ENCODE measurements at regions not wholly inside any gene's neighbourhood (a gene's known extent, or its start where the extent isn't known, plus 50 kb on each side); places are given as distances from the start of the nearest gene placed in this dataset.

DNA sequence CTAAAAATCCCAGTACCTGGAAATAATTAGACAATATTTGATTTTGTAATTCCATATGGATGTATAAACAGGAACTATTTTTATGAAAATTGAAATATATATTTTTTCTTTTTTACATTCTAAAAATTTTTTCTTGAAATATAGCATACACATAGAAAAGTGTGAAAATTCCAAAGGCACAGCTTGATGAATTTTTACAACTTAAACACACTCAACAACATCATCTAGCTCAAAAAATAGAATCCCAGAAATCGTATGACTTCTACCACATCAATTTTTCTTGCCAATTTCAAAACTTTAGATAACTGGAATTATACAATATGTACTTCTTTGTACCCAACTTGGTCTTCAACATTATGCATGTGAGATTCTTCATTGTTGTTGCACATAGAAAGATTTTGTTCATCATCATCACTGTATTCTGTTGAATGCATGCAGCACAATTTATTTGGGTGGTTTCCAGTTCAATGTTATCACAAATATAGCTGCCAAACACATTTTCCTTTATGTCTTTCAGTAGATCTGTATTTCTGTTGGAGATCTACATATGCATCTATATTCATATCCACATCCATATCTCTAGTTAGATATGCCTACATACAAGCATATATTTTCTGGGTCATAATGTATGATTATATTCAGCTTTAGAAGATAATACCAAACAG is 340.7 kb upstream of the SLIT2 start:
- 100% methylated on average over 1 of the region's 1 CpG; no CpG with 5 or more reads in 1 of the 2 experiments for WGBS, 2 experiments (ENCODE audit: insufficient coverage in 2 of 2)
- H3K9me3 ChIP-seq (ENCODE audit: control insufficient read depth, low read length) = no peaks in the 10 kb centered on the region
- H3K4me1 ChIP-seq (ENCODE audit: control insufficient read depth, insufficient read depth, low read length, poor library complexity, severe bottlenecking) = no peaks in the 10 kb centered on the region
- no peak overlapping the region for H3K27ac ChIP-seq (ENCODE audit: low read depth, low read length, severe bottlenecking)
- no peaks in the 10 kb centered on the region for H3K36me3 ChIP-seq (ENCODE audit: control insufficient read depth, insufficient read depth, low read length)
- no peak overlapping the region for H3K4me3 ChIP-seq (ENCODE audit: extremely low read depth, insufficient read depth, low read length, poor library complexity, severe bottlenecking)

DNA sequence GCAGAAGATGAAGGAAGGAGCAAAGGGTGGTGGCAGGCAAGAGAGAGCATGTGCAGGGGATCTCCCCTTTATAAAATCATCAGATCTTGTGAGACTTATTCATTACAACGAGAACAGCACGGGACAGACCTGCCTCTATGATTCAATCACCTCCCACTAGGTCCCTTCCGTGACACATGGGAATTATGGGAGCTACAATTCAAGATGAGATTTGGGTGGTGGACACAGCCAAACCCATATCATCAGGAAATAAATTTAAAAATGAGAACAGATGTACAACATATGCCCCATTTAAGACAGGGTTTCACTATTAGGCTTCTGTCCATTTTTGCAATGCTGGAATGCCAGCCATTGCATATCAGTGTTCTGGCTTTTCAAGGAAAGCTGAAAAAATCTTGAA is 346.7 kb upstream of the SLIT2 start:
- WGBS, 2 experiments (ENCODE audit: insufficient coverage in 2 of 2) = no CpG with 5 or more reads among the region's 3 CpGs

DNA sequence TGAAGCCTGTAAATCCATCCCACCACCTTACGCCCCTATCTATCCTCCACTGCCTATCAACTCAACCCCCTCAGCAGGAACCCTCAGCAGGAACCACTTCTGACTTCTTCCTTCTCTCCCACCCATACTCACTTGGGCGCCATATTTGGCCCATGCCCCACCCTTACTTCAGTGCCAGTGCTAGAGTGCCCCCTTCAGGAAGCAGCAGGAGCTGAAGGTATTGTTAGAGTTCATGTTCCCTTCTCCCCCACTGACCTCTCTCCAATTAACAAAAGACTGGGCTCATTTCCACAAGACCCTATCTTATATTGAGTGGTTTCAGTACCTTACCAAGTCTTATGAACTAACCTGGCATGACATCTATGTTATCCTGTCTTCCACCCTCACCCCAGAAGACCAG is 363.1 kb upstream of the SLIT2 start:
- Histone ChIP-seq H3K4me3 (ENCODE audit: extremely low read depth, insufficient read depth, low read length, poor library complexity, severe bottlenecking) (no peak overlapping the region), H3K9me3 (ENCODE audit: control insufficient read depth, low read length) (no peaks in the 10 kb centered on the region), H3K27ac (ENCODE audit: low read depth, low read length, severe bottlenecking) (no peak overlapping the region), H3K36me3 (ENCODE audit: control insufficient read depth, insufficient read depth, low read length) (no peaks in the 10 kb centered on the region), H3K4me1 (ENCODE audit: control insufficient read depth, insufficient read depth, low read length, poor library complexity, severe bottlenecking) (no peaks in the 10 kb centered on the region)
- WGBS, 2 experiments (ENCODE audit: insufficient coverage in 2 of 2) = 71 to 100% methylated on average over 1 of the region's 2 CpGs

More for the DNA sequence above, 346.7 kb upstream of the SLIT2 start:
- no peaks in the 10 kb centered on the region for H3K9me3 ChIP-seq (ENCODE audit: control insufficient read depth, low read length)
- H3K36me3 ChIP-seq (ENCODE audit: control insufficient read depth, insufficient read depth, low read length) = no peaks in the 10 kb centered on the region
- no peak overlapping the region for H3K4me3 ChIP-seq (ENCODE audit: extremely low read depth, insufficient read depth, low read length, poor library complexity, severe bottlenecking)
- H3K27ac ChIP-seq (ENCODE audit: low read depth, low read length, severe bottlenecking) = no peak overlapping the region
- H3K4me1 ChIP-seq (ENCODE audit: control insufficient read depth, insufficient read depth, low read length, poor library complexity, severe bottlenecking) = no peaks in the 10 kb centered on the region

DNA sequence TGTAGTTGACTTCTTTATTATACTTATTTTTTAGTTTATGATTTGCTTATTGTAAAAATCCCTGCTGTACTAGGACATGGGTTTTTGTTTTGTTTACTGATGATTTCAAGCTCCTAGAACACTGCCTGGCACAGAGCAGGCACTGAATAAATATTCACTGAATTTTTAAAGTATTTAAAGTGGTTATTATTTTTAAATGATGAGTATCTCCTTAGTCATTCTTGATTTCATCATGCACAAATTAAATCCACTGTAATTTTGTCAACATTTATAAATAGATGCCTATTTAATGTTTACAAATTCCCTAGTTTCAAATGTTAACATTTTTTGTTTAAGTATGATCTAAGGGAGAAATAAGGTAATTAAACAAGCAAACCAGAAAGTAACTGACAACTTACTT is 367.9 kb upstream of the SLIT2 start:
- no peaks in the 10 kb centered on the region for H3K9me3 ChIP-seq (ENCODE audit: control insufficient read depth, low read length)
- no peak overlapping the region for H3K27ac ChIP-seq (ENCODE audit: low read depth, low read length, severe bottlenecking)
- H3K36me3 ChIP-seq (ENCODE audit: control insufficient read depth, insufficient read depth, low read length) = no peaks in the 10 kb centered on the region
- peaks cover 7% of the 10 kb centered on the region for H3K4me1 ChIP-seq (ENCODE audit: control insufficient read depth, insufficient read depth, low read length, poor library complexity, severe bottlenecking)
- no peak overlapping the region for H3K4me3 ChIP-seq (ENCODE audit: extremely low read depth, insufficient read depth, low read length, poor library complexity, severe bottlenecking)

DNA sequence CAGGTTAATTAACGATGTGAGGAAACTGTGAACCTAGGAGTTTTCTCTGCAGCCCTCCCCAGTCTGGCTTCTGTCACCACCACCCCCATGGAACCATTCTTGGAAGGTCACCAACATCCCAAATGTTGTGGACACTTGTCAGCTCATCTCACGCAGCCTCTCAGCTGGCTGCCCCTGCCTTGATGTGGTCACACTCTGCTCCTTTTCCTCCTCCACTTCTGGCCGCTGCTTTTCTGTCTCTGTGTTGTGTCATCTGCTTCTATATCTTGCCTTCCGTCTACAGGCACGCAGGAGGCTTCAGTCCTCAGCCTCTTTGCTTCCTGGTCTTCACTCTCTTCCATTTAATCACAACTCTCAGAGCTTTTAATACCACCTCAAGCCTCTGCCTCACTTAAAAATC is 371.5 kb upstream of the SLIT2 start:
- H3K36me3 ChIP-seq (ENCODE audit: control insufficient read depth, insufficient read depth, low read length) = no peaks in the 10 kb centered on the region
- WGBS, 2 experiments (ENCODE audit: insufficient coverage in 2 of 2) = 42 to 65% methylated on average over 4 to 5 of the region's 5 CpGs
- peaks cover 7% of the 10 kb centered on the region for H3K4me1 ChIP-seq (ENCODE audit: control insufficient read depth, insufficient read depth, low read length, poor library complexity, severe bottlenecking)
- no peaks in the 10 kb centered on the region for H3K9me3 ChIP-seq (ENCODE audit: control insufficient read depth, low read length)
- H3K27ac ChIP-seq (ENCODE audit: low read depth, low read length, severe bottlenecking) = no peak overlapping the region
- H3K4me3 ChIP-seq (ENCODE audit: extremely low read depth, insufficient read depth, low read length, poor library complexity, severe bottlenecking) = no peak overlapping the region

DNA sequence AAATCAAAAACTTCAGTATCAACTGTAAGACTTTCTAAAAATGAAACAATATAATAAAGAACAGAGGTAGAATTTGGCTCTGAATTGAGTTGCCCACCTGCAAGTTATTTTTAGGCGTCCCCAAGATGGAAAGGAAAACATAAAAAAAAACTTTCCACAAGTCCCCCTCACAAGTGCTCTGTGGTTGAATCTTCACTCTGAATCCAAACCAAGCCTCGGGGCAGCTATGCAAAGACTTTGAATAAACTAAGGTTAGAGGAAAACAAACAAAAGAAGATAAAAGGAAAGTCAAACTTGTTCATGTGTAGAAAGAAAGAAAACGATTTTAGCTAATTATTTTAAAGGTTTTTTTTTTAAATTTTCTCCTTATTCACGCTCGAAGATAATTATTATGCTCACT is 372.4 kb upstream of the SLIT2 start:
- Histone ChIP-seq H3K27ac (ENCODE audit: low read depth, low read length, severe bottlenecking) (no peak overlapping the region), H3K9me3 (ENCODE audit: control insufficient read depth, low read length) (no peaks in the 10 kb centered on the region), H3K36me3 (ENCODE audit: control insufficient read depth, insufficient read depth, low read length) (no peaks in the 10 kb centered on the region), H3K4me3 (ENCODE audit: extremely low read depth, insufficient read depth, low read length, poor library complexity, severe bottlenecking) (no peak overlapping the region), H3K4me1 (ENCODE audit: control insufficient read depth, insufficient read depth, low read length, poor library complexity, severe bottlenecking) (peaks cover 7% of the 10 kb centered on the region)
- WGBS, 2 experiments (ENCODE audit: insufficient coverage in 2 of 2) = 100% methylated on average over 2 of the region's 5 CpGs; no CpG with 5 or more reads in 1 of the 2 experiments

DNA sequence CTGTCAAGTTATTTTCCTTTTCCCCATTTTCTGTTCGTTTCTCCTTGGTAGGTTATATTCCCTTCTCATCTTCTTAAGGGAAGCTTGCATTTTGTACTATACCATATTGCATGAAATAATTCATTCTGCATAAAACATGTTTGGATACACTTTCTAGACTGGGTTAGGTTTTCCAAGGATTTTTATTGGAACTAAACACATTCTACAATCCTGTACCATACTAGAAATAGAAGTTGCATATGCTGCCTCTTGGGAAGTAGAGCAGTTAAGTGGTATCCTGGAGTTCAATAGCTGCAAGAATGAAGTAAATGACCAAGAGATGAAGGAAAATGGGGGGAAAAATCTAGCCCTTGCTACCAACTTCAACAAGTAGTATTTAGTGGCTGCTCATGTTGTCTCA is 393.7 kb upstream of the SLIT2 start:
- H3K4me1 ChIP-seq (ENCODE audit: control insufficient read depth, insufficient read depth, low read length, poor library complexity, severe bottlenecking) = no peaks in the 10 kb centered on the region
- H3K4me3 ChIP-seq (ENCODE audit: extremely low read depth, insufficient read depth, low read length, poor library complexity, severe bottlenecking) = no peak overlapping the region
- no peaks in the 10 kb centered on the region for H3K36me3 ChIP-seq (ENCODE audit: control insufficient read depth, insufficient read depth, low read length)
- no CpG with 5 or more reads among the region's 1 CpG for WGBS, 2 experiments (ENCODE audit: insufficient coverage in 2 of 2)
- no peak overlapping the region for H3K27ac ChIP-seq (ENCODE audit: low read depth, low read length, severe bottlenecking)
- H3K9me3 ChIP-seq (ENCODE audit: control insufficient read depth, low read length) = no peaks in the 10 kb centered on the region

DNA sequence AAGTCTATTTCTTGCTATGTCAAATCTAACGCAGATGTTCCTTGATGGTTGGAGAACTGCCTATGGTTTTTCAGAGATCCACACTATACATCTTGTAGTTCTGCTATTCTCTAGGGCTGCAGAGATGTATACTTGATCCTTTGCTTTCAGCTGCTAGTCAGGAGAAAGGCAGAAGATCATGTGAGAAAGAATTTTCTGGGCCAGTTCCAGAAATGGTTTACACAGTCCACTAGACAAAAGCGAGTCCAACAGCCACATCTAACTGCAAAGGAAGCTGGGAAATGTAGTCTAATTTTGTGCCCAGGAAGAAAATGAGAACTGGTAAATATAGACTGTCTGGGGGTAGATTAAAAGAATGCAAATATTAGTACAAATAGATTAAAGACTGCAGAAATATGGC is 394.3 kb upstream of the SLIT2 start:
- Histone ChIP-seq H3K27ac (ENCODE audit: low read depth, low read length, severe bottlenecking) (no peak overlapping the region), H3K36me3 (ENCODE audit: control insufficient read depth, insufficient read depth, low read length) (no peaks in the 10 kb centered on the region), H3K4me3 (ENCODE audit: extremely low read depth, insufficient read depth, low read length, poor library complexity, severe bottlenecking) (no peak overlapping the region), H3K9me3 (ENCODE audit: control insufficient read depth, low read length) (no peaks in the 10 kb centered on the region), H3K4me1 (ENCODE audit: control insufficient read depth, insufficient read depth, low read length, poor library complexity, severe bottlenecking) (no peaks in the 10 kb centered on the region)
- WGBS, 2 experiments (ENCODE audit: insufficient coverage in 2 of 2) = 71% methylated on average over 1 of the region's 2 CpGs; no CpG with 5 or more reads in 1 of the 2 experiments

DNA sequence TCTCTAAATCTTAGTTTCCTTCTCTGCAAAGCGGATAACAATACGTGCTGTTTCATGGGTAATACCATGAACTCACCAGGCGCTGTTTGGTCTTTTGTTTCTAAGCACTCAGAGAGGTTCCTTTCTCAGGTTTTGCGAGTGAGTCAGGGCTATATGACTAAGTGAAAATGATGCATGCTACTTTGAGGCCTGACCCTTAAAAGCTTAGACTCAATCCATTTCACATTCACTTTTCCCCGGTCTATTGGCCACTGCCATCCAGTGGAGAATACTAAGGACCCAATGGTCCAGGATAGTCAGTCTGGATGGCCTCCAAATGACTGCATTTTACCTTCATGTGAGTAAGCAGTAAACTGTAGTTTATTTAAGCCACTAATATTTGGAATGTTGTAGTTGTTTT is 400.8 kb upstream of the SLIT2 start:
- H3K27ac ChIP-seq (ENCODE audit: low read depth, low read length, severe bottlenecking) = peak overlapping the region; percentile 36
- WGBS, 2 experiments (ENCODE audit: insufficient coverage in 2 of 2) = 81 to 91% methylated on average over 4 of the region's 5 CpGs

DNA sequence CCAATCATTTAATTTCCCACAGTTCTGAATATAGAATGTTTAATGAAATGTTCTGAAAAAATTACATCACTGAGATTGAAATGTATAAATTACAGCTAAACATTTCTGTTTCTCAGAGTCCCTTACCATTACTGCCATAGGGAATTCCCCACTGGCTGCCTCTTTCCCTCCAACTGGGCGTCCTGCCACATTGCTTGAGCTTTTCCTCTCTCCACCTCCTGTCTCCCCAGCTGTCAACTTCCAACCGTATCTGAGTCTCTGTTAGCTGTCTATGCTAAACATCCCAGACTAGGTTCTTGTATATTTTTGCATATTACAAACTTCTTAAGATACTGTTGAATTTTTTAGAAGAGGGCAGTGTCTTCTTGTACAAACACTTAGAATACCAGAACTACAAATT is 407.3 kb upstream of the SLIT2 start:
- no peaks in the 10 kb centered on the region for H3K36me3 ChIP-seq (ENCODE audit: control insufficient read depth, insufficient read depth, low read length)
- 100% methylated on average over 1 of the region's 2 CpGs; no CpG with 5 or more reads in 1 of the 2 experiments for WGBS, 2 experiments (ENCODE audit: insufficient coverage in 2 of 2)
- H3K4me3 ChIP-seq (ENCODE audit: extremely low read depth, insufficient read depth, low read length, poor library complexity, severe bottlenecking) = no peak overlapping the region
- H3K9me3 ChIP-seq (ENCODE audit: control insufficient read depth, low read length) = no peaks in the 10 kb centered on the region
- no peak overlapping the region for H3K27ac ChIP-seq (ENCODE audit: low read depth, low read length, severe bottlenecking)
- H3K4me1 ChIP-seq (ENCODE audit: control insufficient read depth, insufficient read depth, low read length, poor library complexity, severe bottlenecking) = no peaks in the 10 kb centered on the region

More for the DNA sequence above, 400.8 kb upstream of the SLIT2 start:
- peaks cover 7% of the 10 kb centered on the region for H3K4me1 ChIP-seq (ENCODE audit: control insufficient read depth, insufficient read depth, low read length, poor library complexity, severe bottlenecking)
- H3K36me3 ChIP-seq (ENCODE audit: control insufficient read depth, insufficient read depth, low read length) = no peaks in the 10 kb centered on the region
- no peaks in the 10 kb centered on the region for H3K9me3 ChIP-seq (ENCODE audit: control insufficient read depth, low read length)
- H3K4me3 ChIP-seq (ENCODE audit: extremely low read depth, insufficient read depth, low read length, poor library complexity, severe bottlenecking) = no peak overlapping the region

DNA sequence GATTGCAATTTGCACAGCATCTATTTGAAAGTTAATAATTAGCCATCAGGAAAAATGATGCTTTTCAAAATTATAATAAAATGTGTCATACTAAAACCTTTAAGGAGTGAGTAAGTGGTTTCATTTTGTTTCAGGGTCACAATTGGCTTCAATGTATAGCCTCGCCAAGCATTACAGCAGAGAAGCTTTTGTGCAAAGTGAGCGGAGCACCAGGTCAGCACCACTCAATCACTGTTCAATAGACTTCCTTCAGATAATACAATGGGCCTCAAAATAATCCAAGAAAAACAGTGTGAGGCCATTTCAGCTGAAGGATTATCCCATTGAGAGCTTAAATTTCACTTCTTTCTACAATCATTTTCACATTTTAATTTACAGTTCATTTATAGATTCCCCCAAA is 409.2 kb upstream of the SLIT2 start:
- Histone ChIP-seq H3K36me3 (ENCODE audit: control insufficient read depth, insufficient read depth, low read length) (no peaks in the 10 kb centered on the region), H3K4me3 (ENCODE audit: extremely low read depth, insufficient read depth, low read length, poor library complexity, severe bottlenecking) (no peak overlapping the region), H3K4me1 (ENCODE audit: control insufficient read depth, insufficient read depth, low read length, poor library complexity, severe bottlenecking) (no peaks in the 10 kb centered on the region), H3K9me3 (ENCODE audit: control insufficient read depth, low read length) (no peaks in the 10 kb centered on the region), H3K27ac (ENCODE audit: low read depth, low read length, severe bottlenecking) (no peak overlapping the region)
- 75 to 100% methylated on average over 1 to 2 of the region's 2 CpGs for WGBS, 2 experiments (ENCODE audit: insufficient coverage in 2 of 2)
